T47D (cell line): ENCODE measurements at regions not wholly inside any gene's neighbourhood (a gene's known extent, or its start where the extent isn't known, plus 50 kb on each side); places are given as distances from the start of the nearest gene placed in this dataset.

Experiments used
- DNase-seq, 2 experiments: peaks; one replicate each; pipeline versions ENCODE4 v3.0.0 to v3.0.0-alpha.2; 2011 to 2012; ENCODE audit warnings: low read depth in 1 of 2, low spot score in 1 of 2
- JUND ChIP-seq: IDR thresholded peaks from 2 replicates; pipeline ENCODE4 v1.6.1; 2012; ENCODE audit warnings: low read depth
- in situ Hi-C: cut with HindIII; loops from 2 replicates; pipeline ENCODE4 v1.10.0; 2016; ENCODE audit warnings: low sequenced_read_pairs, low pct_unique_long_range_greater_than_20kb

GRCh38 chr9:38342532-38342931 lies 50.0 kb upstream of the ALDH1B1 start:
- in situ Hi-C loops: no loop called here
- DNase-seq: no peak
- TF ChIP-seq JUND: no peak

DNA sequence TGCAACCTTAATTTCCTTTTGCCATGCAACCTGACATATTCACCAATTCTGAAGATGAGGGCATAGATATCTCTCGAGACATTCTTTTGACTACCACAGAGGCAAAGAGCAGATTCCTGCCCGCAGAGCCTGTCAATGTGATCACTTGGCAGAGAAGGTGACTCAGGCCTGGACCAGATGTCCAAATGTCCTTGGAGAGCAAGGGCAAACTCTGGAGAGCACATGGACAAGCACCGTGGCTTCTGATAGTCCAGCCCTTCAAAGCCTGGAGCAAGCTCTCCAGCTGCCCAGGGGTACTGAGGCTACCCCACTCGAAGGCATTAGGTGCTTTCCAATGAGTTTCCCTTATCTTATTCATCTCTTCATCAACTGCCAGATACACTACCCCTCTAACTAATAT lies 50.4 kb upstream of the ALDH1B1 start:
- no peak for TF ChIP-seq JUND
- in situ Hi-C loops: no loop called here
- no peak for DNase-seq

GRCh38 chr9:38339496-38339895 lies 53.0 kb upstream of the ALDH1B1 start:
- no peak for DNase-seq
- in situ Hi-C loops: no loop called here
- no peak for TF ChIP-seq JUND

GRCh38 chr9:38339087-38339486 lies 53.4 kb upstream of the ALDH1B1 start:
- DNase-seq: no peak
- in situ Hi-C loops: no loop called here
- TF ChIP-seq JUND: no peak

DNA sequence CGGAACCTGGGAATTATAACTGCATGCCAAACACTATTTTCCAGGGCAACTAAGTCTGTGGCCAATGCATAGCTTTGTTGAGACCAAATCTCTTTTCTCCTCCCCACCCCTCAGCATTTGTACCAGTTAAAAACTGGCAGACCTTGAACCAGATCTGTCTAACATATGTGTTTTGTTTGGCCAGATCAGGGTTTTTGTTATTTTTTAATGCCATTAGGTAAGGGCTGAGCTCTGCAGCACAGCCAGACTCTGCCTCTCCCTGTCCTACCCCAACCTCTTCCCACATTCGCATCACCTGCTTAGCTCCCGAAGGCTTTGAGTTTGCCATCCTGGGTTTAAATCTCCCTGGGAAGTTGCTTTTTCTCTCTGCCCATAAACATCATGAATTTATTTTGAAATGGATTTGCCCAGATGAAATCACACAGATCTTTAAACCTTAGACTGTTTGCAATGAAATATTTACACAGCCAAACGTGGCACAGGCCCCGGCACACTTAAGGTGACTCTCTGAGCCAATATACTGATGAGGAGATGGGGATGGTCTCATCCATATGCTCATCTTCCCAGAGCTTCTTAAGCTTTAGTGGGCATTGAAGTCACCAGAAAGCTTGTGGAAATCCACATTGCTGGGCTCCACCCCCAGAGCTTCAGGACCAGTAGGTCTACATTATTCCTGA lies 54.0 kb upstream of the ALDH1B1 start:
- no peak for DNase-seq

GRCh38 chr9:38337706-38338264 lies 54.7 kb upstream of the ALDH1B1 start:
- DNase-seq: no peak
- no peak for TF ChIP-seq JUND
- in situ Hi-C loops: no loop called here

More for the DNA sequence above, 54.0 kb upstream of the ALDH1B1 start:
- in situ Hi-C loops: no loop called here
- no peak for TF ChIP-seq JUND

DNA sequence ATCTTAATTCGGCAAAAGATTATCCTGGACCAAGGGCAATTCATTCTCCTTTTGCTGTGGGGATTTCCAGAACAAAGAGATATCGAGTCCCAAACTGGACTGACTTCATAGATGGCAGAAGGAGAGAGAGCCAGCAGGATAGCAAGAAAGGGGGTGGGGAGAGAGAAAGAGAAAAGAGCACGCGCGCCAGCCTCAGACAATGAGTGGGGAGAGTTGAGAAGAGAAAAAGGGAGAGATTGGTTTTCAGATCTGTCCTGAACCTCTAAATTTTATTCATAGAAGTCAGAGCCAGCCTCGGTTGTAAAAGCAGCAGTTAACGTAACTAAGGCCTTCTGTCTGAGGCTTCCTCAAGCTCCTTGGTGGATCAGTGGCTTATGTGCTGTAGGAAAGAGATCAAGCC lies 55.3 kb upstream of the ALDH1B1 start:
- DNase-seq: no peak
- in situ Hi-C loops: no loop called here
- no peak for TF ChIP-seq JUND

DNA sequence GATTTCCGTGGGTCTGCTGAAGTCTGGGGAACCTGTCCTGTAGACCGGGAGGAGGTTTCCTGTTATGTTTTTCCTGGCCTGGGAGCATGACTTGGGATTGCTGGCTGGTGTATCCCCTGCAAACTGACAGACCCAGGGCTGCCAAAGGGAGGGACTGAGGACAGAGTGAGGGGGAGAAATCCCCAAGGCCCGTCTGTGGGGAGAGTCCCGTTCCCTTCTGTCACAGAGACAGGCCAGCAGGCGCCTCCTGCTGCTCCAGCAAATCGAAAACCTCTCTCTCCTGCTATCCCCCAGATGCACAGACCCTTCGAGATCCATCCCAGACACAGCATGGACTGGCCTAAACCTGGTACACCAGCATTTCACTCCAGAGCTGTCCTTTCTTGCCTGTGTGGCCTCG lies 56.2 kb upstream of the ALDH1B1 start:
- in situ Hi-C loops: no loop called here
- TF ChIP-seq JUND: no peak
- no peak for DNase-seq

DNA sequence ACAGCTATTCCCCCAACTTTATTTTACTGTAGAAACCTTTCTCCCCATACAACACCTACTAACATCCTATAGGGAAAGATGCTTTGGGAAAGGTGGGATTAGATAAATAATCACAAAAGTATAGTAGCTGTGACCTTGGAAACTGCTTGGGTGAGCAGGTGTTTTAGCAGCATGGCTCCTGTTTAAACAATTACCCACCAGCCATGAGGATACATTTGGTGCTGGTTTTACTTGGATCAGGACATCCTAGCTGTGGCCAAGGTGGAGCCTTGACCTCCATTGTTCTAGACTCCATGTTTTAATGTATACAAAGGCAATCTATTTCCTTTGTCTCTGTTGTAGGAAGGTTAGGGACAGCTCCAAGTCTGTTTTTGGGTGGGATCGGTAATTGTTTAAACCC lies 56.8 kb upstream of the ALDH1B1 start:
- TF ChIP-seq JUND: no peak
- in situ Hi-C loops: no loop called here
- DNase-seq: no peak

GRCh38 chr9:38334234-38334633 lies 58.3 kb upstream of the ALDH1B1 start:
- TF ChIP-seq JUND: no peak
- in situ Hi-C loops: no loop called here
- DNase-seq: no peak

GRCh38 chr9:38333047-38333446 lies 59.5 kb upstream of the ALDH1B1 start:
- no peak for DNase-seq
- in situ Hi-C loops: no loop called here
- no peak for TF ChIP-seq JUND

DNA sequence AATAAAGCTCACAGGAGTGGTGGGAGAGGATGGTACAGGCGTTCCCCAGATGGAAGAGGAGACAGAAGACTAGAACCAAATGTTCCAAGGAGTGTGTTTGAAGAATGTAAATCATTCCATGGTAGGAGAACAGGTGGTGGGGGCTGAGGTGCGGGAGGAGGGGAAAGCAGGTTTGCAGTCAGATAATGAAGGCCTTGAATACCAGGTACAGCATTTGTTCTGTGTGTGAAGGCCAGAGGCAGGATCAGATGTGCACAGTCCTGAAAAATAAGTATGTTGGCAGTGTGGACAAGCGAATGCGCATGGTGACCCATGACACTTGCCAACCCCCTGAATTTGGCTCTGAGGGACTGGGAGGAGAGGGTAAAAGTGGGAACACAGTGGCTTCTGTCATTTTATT lies 59.9 kb upstream of the ALDH1B1 start:
- TF ChIP-seq JUND: no peak
- in situ Hi-C loops: no loop called here
- DNase-seq: no peak

DNA sequence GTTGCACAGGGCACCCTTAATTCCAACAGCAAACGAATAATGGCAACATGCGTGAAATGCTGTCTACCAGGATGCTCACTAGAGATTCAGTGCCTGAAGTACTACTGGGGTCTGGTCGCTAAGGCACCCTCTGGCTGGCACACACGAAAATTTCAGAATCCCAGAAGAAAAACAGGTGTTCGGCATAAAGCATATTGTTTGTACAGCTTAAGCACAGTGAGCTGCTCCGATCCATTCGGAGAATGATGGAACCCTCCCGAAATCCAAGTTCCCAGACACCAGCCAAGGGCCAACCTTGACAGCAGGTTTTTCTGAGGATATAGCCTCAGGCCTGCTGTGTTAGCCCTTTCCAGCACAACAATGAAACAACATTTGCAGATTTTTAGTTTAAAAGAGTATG lies 61.4 kb upstream of the ALDH1B1 start:
- no peak for DNase-seq
- in situ Hi-C loops: no loop called here
- TF ChIP-seq JUND: no peak

DNA sequence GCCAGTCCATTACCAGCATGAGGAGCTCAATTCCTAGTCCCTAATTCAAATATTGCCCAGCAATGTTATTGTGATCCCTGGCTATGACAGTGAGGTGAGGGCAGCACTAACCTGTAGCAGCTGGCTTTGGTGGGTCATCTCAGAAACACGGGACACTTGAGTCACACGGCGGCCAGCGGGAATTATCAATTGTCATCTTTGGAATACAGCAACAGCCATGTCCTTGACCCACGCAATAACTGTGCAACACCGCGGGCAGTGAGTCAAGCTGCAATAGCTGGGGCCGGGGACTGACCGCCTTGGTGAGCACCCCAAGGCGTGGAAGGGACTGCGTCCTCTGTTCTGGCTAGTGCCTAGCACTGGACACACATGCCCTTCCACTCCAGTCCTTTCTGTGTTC lies 62.5 kb upstream of the ALDH1B1 start:
- DNase-seq: no peak
- in situ Hi-C loops: no loop called here
- no peak for TF ChIP-seq JUND
